ENCODE measurements at regions not wholly inside any gene's neighbourhood (a gene's known extent, or its start where the extent isn't known, plus 50 kb on each side); places are given as distances from the start of the nearest gene placed in this dataset.
A peak's percentile ranks its signal among the peaks of the same experiment; 100 is the strongest.

DNA sequence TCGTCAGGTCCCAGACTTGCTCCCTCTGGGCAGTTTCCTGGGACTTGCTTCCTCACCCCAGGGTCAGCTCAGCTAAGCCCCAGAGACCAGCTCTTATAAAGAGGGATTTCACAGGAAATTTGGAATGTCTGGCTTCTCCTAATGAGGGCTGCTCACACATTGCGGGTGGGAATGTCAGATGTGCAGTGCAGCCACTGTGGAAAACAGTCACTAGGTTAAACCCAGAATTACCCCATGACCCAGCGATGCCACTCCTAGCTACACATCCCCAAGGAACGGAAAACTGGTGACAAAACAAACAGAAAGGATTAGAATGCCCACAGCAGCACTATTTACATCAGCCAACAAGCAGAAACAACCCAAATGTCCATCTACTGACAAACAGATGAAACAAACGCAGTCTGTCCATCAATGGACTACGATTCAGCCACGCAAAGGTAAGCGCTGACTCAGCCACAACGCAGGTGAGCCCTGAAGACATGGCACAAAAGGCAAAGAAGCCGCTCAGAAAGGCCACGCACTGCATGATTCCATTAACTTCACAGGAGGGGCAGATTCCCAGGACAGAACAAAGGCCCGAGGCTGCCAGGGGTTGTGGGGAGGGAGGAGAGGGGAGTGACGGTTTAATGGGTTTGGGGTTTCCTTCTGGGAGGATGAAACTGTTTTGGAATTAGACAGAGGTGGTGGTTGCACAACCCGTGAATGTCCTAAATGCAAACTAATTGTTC lies 63.0 kb downstream of the NCOR2 start:
- no peak for DNase-seq

DNA sequence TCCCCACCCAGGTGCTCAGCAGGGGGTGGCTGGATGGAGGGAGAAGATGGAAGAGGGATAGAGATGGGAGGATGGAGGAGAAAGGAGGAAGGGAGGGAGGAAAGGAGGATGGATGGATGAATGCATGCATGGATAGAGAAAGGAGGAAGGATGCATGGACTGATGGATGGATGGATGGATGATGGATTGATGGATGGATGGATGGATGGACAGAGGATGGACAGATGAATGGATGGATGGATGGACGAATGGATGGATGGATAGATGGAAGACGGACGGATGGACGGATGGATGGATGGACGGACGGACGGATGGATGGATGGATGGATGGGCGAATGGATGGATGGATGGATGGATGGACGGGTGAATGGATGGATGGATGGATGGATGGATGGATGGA lies 64.1 kb downstream of the NCOR2 start:
- no peak for DNase-seq

DNA sequence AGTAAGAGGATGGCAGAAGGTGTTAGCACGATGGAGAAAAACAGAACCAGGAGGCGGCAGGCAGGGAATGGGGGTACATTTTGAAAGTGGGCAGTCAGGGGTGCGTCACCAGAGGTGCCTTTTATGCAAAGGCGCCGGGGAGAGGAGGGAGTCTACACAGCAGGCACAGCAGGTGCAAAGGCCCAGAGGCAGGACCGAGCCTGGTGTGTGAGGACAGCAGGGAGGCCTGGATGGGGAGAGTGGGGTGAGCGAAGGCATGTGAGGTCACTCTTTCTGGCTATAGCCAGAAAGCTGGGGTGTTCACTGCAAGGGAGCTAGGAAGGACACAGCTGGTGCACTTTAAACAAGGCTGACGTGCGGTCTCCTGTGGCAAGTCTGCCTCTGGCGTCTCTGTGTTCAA lies 65.0 kb downstream of the NCOR2 start:
- DNase-seq: no peak

DNA sequence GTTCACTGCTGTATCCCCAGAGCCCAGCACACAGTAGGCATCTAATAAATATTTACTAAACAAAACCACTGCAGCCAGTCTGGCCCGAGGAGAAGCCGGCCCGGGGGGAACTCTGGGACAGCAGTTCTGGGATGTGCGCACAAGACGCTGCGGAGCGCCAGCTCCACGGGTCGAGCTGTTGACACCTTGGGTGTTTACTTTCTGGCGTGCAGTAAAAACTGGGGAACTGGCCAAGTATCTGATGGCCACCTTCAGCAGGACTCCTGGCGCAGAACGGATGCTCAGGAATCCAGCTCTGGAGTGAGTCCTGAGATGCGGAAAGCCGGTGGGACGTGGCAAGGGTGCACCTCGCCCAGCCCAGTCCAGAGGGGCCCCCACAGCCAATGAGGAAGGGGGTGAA lies 65.6 kb downstream of the NCOR2 start:
- no peak for DNase-seq

DNA sequence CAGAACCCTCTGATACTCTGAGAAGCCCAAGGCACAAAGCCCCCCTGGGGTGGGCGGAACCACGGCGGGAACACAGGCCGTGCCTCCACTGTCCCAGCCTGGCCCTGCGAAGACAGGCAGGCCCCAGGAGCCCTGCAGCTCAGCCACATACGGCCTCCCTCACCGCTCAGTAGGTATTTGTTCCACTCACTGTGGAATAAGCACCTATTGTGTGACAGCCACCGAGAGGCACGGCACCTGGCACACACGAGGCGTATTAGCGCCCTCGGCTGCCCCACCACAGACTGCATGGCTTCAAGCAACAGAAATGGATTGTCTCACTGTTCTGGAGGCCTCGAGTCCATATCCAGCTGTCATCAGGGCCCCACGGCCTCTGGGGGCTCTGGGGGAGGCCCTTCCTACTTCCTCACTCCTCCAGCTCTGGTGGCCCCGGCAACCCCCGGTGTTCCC lies 66.3 kb downstream of the NCOR2 start:
- DNase-seq: no peak

DNA sequence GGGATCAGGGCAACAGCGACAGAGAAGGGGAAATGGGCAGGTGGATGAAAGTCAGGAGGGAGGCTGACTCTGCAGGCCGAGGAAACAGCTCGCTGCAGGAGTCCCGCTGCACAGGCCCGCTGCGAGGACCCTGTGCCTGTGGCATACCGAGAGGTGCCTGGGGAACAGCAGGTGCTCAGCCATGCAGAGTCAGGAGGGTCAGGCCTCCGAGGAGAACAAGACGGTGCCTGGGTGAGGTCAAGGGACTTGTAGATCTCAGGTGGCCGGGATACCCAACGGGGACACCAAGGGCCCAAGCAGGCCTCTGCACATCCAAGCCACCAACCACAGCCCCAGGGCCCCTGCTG lies 67.5 kb downstream of the NCOR2 start:
- no peak for DNase-seq

DNA sequence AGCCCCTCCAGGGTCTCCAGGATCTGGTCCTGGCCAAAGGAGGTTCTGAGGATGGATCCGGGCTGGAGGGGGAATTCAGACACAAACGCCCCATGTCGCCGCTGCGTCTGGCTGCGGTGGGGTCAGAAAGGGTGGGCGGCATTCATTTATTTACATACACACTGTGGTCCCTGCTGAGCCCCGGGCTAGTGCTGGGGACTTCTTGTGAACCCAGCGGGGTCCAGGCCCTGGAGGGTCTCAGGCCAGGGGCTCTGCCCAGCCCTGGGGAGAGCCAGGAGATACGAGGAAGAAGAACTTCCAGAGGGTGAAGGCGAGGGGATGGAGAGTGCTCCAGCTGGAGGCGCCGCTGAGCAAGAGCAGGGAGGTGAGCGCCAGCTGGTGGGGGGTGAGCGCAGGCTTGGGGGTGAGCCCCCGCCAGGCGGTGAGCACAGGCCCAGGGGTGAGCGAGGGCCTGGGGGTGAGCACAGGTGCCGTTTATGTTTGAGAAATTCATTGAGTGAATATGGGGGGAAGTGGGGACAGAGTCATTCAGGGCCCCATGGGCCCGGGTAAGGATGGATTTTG lies 68.1 kb downstream of the NCOR2 start:
- no peak for DNase-seq

DNA sequence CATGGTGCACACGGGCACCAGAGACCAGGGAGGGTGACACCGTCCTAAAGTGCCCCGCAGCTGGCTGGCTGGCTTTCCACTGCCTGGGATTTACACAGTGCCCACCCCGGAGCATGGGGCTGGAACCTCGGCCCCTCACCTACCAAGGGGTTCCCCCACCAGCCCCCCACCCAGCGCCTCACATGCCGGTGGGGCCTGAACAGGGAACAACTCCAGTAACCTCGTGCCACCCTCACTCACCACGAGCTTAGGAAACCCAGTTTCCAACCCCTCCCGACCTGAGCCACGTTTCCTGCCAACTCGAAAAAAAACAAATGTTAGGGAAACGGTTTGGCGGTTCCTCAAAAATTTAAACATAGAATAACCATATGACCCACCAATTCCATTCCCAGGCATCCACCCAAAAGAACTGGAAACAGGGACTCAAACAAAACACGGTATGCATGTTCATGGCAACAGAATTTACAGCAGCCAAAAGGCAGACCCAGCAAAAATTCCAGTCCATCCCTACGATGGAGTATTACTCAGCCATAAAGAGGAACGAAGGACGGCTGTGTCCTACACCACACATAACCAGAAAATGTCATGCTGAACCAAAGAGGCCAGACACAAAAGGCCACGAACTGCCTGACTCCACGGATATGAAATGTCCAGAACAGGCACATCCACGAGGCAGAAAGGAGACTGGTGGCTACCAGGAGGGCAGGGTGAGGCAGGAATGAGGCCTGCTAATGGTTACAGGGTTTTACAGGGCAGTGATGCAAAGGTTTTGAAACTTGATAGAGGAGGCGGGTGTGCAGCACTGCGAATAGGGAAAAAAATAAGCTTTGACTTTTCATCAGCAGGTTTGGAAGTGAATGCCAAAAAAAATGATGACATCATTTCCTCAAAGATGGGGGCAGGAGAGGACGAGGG lies 68.9 kb downstream of the NCOR2 start:
- DNase-seq: no peak

DNA sequence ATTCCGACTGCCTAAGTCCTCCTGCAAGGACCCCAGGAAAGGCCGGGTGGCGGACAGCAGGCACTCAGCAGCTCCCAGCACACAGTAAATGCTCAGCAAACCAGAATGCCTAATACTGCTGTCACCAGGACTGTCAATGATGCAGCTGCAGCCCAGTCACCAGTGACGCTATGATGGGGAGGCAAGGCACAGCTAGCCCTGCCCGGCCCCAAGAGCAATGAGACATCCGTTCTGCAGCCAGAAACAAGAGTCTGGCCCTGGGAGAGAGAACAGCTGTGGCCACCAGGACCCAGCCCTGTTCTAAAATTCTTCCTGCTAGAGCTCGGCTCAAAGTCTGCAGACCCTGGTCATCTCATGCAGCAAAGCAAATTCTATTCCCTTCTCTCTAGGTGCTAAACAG lies 69.8 kb downstream of the NCOR2 start:
- no peak for DNase-seq

DNA sequence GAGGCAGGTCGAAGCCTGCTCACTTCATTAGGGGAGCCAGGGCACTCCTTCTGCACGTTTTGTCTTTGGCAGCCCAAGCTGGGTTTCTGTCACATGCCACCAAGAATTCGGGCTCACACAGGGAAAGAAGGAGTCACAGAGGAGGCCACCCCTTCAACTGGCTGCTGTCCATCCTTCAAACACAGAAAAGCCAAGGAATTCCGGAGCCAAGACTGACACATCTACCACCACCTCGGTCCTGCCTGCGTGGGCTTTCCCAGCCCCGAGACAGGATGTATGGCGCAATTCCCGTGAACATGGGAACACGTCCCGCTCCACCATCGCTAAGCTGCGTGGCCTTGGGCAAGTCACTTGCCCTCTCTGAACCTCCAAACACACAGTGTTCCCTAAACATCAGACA lies 70.4 kb downstream of the NCOR2 start:
- DNase-seq: no peak

DNA sequence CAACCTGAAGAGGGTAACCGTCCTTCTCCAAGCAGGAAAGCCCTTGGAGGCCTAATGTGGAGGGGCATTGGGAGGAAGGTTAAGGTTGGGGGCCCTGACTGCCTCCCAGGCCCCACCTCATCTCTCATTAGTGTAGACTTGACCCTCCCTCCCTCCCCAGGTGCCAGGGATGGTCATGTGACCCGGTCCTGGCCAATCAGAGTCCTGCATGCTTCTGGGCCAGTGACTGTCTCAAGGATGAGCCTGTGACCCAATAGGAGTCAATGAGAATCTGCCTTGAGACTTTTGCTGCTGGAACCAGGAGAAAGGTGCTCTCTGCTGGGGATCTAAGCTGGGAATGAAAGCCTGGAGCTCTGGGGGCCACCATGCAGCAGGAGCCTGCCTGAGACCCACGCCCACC lies 70.8 kb downstream of the NCOR2 start:
- no peak for DNase-seq

DNA sequence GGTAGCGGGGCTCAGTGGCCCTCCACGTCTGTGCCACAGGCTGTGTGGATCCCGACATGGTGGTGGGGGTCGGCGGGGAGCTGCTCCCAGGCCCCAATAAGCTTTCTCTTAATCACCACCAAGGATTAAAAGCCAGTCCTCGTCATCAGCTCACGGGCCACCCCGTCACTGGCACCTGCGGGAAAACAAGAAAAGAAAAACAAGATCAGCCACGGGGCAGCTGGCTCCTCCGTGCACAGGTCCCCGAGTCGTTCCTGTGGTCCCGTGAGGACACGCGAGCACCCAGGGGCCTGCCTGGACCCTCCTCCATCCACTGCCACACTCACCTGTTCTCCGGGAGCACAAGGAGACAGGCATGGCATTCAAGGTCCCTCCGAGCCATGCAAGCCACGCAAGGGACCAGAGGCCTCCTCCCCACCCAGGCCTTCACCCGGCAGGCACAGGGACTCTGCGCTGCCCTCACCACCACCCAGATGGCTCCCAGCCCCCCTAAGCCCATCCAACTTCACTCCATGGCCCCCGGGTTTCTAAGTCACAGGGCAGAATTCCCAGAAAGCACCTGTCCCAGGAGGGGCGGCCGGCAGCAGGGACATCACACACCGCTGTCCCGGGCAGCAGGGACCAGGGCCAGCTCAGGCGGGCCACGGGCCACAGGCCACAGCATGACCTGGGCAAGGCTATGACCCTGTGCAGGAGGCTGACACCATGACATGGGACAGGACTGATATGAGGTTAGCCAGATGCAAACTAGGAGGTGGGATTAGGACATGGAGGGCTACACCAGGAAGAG lies 72.0 kb downstream of the NCOR2 start:
- DNase-seq: no peak

DNA sequence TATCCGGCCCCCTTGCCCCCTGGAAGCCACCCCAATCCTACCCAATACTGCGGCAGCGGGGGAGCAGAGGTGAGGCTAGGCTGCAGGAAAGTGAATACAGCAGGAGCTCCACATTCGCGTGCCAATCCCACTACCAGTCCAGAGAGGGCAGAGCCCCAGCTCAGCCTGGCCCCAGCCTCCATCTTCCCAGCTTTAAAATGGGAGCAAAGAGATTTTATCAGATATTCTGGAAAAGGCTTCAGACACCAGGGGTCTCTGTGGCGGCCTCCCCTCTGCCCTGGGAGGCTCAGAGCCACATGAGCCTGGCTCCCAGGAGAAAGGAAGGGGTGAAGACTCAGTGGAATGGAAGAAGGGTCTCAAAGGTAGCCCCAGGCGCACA lies 72.7 kb downstream of the NCOR2 start:
- DNase-seq: no peak

DNA sequence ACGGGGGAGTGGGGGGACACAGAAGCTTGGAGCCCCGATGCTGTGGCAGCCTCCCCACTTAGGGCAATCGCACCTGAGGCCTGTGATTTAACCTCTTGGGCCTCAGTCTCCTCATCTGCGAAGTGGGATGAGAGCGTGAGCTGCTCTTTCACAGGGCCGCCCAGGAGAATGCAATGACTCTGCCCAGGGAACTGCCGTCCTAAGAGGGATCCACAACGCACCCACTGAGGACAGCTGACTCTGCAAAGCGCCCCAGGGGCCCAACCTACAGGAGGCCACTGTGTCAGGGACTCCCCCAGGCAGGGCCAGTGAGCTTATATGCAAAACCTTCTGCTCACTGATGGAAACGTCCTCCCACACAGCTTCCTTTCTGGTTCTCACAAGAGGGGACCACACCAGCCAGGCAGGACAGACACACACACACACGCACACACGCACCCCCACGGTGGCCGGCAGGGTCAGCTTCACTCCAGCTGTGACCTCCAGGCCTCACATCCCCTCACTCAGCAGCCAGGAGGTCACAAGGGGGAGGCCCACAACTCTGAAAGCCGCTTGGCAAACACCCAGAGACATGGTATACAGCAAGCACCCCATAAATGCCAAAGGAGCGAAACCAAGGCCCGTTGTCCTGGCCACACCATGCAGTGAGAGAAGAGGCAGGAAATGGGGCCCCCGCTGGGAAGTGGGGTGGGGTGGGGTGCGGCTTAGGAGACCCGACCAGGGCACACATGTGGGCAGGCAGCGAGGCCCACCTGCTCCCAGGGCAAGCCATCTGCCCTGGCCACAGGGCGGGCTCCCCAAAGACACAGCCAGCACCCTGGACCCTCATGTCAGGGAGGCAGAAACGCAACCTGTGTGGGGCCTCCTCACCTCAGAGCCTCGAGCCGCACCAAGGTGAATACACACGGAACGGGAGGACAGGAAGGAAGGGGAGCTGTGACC lies 73.3 kb downstream of the NCOR2 start:
- peak; percentile 76 for DNase-seq

DNA sequence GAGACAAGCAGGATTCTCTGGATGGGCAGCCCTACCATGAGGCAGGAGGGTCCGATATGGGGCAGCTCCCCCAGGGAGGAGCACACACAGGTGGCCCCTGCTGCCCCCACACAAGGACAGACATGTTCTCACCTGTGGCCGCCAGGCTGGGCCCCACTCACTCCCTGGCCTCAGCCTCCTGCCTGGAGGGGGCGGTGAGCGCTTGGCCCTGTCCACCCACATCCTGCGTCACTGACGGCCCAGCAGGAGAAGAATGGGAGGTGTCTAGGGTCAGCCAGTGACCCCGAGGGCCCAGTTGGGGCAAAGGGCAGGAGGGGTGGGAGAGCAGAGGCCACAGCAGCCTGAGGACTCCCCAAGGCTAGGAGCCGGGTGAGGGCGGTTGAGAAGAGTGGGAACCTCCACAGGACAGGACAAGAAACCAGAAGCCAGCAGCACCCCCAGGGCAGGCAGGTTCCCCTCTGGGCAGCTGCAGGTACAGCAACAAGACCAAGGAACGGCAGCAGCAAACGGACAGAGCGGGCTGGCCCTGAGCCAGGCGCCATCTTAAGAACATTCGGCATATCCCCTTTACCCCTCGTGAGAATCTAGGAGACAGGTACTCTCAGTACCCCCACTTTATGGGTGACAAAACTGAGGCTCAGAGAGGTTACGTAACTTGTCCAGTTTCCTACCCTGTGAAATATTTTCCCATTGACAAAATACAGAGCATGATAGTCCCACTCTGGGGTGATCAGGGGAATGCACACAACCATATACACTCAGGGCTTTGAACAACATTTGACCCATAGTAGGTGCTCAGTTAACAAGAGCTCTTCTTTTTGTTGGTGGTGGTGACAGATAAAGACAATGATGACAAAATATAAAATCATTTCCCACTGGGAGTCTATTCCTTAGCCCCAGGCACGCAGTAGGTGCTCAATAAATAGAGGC lies 74.3 kb downstream of the NCOR2 start:
- no peak for DNase-seq

DNA sequence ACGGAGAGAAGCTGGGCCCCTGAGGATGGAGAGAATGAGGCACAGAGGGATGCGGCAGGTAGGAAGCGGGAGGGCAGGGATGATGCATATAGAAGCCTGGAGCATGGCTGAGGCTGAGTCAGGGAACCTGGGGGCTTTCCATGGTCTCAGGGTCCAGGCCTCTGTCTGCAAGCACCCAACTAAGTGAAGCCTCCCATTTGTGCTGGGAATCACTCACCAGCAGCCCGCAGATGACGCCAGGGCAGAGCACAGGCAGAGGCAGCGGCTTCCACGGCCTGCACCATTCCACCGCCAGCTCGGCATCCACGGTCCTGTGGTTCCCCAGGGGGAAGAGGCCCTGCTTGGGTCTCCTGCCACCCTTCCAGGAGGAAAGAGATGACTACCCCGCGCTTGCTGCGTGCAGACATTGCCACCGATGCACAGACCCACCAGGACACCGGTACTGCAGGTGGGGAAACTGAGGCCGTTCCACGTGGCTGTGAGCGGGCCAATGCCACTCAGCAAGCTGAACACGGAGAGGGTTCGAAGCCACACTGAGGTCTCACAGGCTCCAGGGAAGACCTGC lies 75.5 kb downstream of the NCOR2 start:
- no peak for DNase-seq

DNA sequence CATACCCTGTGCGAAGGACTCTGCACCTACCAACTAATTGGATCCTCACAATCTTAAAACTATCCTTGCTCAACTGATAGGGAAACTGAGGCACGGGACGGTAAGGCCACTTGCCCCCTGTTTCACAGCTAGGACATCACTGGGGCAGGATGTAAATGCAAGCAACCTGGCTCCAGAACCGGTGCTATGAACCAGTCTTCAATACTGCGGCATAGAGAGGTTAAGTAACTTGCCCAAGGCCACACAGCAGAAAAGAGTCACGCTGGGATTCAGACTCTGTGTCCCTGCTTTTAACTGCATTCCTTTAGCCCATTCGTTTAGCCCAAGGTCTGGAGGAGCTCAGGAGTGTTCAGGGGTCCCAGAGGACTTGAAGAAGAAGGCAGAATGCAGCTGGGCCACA lies 76.1 kb downstream of the NCOR2 start:
- no peak for DNase-seq

DNA sequence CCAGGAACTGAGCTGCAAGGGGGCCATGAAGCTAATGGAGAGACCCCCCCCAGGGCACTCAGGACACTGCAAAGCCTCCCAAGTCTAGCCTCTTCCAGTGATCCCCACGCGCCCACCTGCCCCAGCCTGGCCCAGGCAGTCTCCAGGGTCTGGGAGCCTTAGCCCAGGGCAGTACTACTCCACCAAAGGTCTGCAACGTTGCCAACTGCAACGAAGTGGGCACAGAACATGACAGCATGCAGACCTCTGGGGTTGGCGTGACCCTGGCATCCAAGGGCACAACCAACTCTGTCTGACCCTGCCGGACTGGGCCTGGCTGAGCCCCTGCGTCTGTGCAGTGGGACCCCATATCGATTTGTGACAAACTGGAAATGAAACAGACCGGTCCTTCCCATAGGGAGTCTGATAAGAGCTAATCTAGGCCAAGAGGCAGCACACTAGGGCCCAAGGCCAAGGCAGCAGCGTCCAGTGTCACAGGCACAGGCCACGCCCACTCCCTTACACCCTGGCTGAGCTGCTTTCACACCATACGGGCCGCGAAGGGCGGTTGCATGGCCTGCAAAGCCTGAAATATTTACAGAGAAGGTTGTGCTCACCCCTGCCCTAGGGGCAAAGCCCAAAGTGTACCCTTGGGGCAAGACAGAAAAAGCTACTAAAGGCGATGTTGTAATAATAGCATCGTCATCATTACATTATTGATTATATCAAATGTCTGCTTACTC lies 76.7 kb downstream of the NCOR2 start:
- no peak for DNase-seq

DNA sequence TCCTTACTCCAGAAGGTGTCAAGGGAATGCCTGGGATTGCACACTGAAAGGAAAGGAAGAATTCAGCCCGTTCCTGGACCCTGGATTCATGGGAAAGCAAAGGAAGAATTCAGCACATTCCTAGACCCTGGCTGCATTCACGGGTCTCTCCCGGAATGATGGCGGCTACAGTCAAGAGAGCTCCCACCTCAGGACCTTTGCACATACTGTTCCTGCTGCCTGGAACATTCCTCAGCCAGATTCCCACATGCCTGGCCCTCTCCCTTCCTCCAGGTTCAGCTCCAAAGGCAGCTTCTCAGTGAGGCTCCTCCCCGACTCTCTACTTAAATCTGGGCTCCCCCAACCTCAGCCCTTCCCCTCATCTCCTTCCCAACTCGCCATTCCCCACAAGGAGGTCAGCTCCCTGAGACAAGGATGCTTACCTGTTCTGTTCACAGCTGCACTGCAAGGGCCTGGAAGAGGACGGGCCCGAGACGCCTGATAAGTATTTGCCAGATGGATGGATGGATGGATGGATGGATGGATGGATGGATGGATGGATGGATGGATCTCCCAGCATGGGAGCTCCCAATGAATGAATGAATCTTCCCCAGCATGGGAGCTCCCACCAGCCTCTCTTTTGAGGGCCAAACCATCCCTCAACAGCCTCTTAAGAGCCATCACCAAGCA lies 77.4 kb downstream of the NCOR2 start:
- no peak for DNase-seq

Data from activated CD8-positive, alpha-beta memory T cell treated with anti-CD3 and anti-CD28 coated beads, Interleukin-2, amount 50 U/mL, for 48 hours (primary cell).